ENCODE measurements at regions not wholly inside any gene's neighbourhood (a gene's known extent, or its start where the extent isn't known, plus 50 kb on each side); places are given as distances from the start of the nearest gene placed in this dataset.

DNA sequence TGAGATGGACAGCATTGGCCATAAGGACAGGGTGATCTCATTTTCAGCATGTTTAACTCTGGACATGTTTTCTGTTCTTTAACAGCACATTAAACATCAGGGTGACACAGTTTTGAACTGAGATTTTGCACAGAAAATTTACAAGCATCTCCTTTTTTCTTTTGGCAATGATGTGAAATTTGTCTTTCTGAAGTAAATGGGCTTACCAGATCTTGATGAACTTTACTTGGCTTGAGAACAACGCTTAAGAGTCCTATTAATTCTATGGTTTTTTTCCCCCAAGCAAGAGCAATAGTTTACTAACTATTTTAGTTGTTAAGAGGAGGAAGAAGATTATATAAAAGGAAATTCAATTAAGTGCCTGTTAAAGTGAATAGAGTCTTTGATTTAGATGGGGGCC is 491.0 kb downstream of the SNAPC1 start:
- TF ChIP-seq POLR2A (IDR thresholded peaks at IDR 0.05), result no peak
- TF ChIP-seq, protein P1, sequence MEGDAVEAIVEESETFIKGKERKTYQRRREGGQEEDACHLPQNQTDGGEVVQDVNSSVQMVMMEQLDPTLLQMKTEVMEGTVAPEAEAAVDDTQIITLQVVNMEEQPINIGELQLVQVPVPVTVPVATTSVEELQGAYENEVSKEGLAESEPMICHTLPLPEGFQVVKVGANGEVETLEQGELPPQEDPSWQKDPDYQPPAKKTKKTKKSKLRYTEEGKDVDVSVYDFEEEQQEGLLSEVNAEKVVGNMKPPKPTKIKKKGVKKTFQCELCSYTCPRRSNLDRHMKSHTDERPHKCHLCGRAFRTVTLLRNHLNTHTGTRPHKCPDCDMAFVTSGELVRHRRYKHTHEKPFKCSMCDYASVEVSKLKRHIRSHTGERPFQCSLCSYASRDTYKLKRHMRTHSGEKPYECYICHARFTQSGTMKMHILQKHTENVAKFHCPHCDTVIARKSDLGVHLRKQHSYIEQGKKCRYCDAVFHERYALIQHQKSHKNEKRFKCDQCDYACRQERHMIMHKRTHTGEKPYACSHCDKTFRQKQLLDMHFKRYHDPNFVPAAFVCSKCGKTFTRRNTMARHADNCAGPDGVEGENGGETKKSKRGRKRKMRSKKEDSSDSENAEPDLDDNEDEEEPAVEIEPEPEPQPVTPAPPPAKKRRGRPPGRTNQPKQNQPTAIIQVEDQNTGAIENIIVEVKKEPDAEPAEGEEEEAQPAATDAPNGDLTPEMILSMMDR (IDR thresholded peaks at IDR 0.05), result no peak
